OCI-LY1 (cell line): ENCODE measurements at regions not wholly inside any gene's neighbourhood (a gene's known extent, or its start where the extent isn't known, plus 50 kb on each side); places are given as distances from the start of the nearest gene placed in this dataset.

Experiments used
- H2AFZ ChIP-seq: fragments of 200-600 bp; sonication (generic), shearing (Covaris generic); 2 replicates; pipeline ENCODE4 v1.6.0; 2014; ENCODE audit warnings: antibody characterized with exemption, mild to moderate bottlenecking, low read length
- H3F3A ChIP-seq: fragments of 200-600 bp; sonication (generic), shearing (Covaris generic); 2 replicates; pipeline ENCODE4 v1.6.0; 2014; ENCODE audit warnings: mild to moderate bottlenecking, antibody characterized with exemption, low read length, moderate library complexity; ENCODE audit not compliant: insufficient read depth
- H3K27ac ChIP-seq: fragments of 200-600 bp; sonication (generic); 2 replicates; pipeline ENCODE4 v1.5.1; 2014; ENCODE audit warnings: low read length, mixed run types, mild to moderate bottlenecking, low read depth; ENCODE audit not compliant: poor library complexity, severe bottlenecking
- H3K27me3 ChIP-seq: fragments of 200-600 bp; sonication (generic); 2 replicates; pipeline ENCODE4 v1.6.0; 2014; ENCODE audit warnings: antibody characterized with exemption, mild to moderate bottlenecking, low read length, moderate library complexity; ENCODE audit not compliant: insufficient read depth
- H3K36me3 ChIP-seq: fragments of 200-600 bp; sonication (generic); 2 replicates; pipeline ENCODE4 v1.6.1; 2014; ENCODE audit warnings: mild to moderate bottlenecking, antibody characterized with exemption, low read length, moderate library complexity, mixed read lengths; ENCODE audit not compliant: insufficient read depth
- H3K4me1 ChIP-seq: fragments of 200-600 bp; sonication (generic); 2 replicates; pipeline ENCODE4 v1.5.1; 2014; ENCODE audit warnings: mild to moderate bottlenecking, low read length, moderate library complexity; ENCODE audit not compliant: insufficient read depth, severe bottlenecking
- H3K4me2 ChIP-seq: fragments of 200-600 bp; sonication (generic), shearing (Covaris generic); 2 replicates; pipeline ENCODE4 v1.6.1; 2014; ENCODE audit warnings: low read length
- H3K4me3 ChIP-seq: fragments of 200-600 bp; sonication (generic); 2 replicates; pipeline ENCODE4 v1.5.1; 2014; ENCODE audit warnings: low read length, low read depth, mild to moderate bottlenecking, mixed read lengths; ENCODE audit not compliant: poor library complexity, severe bottlenecking
- H3K79me2 ChIP-seq: fragments of 200-600 bp; shearing (Covaris generic); 2 replicates; pipeline ENCODE4 v1.6.1; 2016; ENCODE audit warnings: mixed run types, low read length, mixed read lengths; ENCODE audit not compliant: insufficient read depth
- H3K9ac ChIP-seq: fragments of 200-600 bp; sonication (generic), shearing (Covaris generic); 2 replicates; pipeline ENCODE4 v1.6.1; 2014; ENCODE audit warnings: mild to moderate bottlenecking, low read length, mixed read lengths
- H3K9me2 ChIP-seq: fragments of 200-600 bp; sonication (generic), shearing (Covaris generic); 2 replicates; pipeline ENCODE4 v1.6.1; 2014; ENCODE audit warnings: low read depth, mild to moderate bottlenecking, low read length, mixed read lengths
- H3K9me3 ChIP-seq: fragments of 200-600 bp; shearing (Covaris generic); 2 replicates; pipeline ENCODE4 v1.6.1; 2014; ENCODE audit warnings: low read length, mixed read lengths
- H4K20me1 ChIP-seq: fragments of 200-600 bp; sonication (generic), shearing (Covaris generic); 2 replicates; pipeline ENCODE4 v1.6.0; 2016; ENCODE audit warnings: mild to moderate bottlenecking, low read length; ENCODE audit not compliant: insufficient read depth
- EZH2 ChIP-seq: fragments of 200-600 bp; sonication (generic), shearing (Covaris generic); IDR thresholded peaks from 2 replicates; pipeline ENCODE4 v1.8.0; 2017; ENCODE audit warnings: borderline replicate concordance, mixed run types, mild to moderate bottlenecking, antibody characterized with exemption, low read length, moderate library complexity, mixed read lengths
- TF ChIP-seq, protein P1 (sequence below): fragments of 200-600 bp; sonication (generic), shearing (Covaris generic); IDR thresholded peaks from 2 replicates; pipeline ENCODE4 v1.5.1; 2017; ENCODE audit warnings: mild to moderate bottlenecking, antibody characterized with exemption, low read length, moderate library complexity, mixed read lengths

DNA sequence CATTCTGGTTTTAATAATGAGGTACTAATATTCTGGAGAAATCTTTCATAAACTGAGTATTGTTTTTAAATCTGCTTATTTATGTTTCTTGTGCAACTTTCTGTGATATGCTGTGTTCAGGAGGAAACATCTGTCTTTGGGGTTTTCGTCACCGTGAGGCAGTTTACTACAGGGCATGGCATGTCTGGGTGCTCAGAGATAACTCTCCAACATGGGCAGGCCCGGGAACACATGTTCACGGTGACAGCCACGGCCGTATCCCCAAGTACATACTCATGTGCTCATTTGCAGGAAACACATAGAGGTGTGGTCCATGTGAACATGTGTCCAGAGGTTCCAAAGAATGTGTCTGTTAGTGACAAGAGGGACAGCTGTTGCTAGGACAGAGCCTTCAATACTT, 62.1 kb upstream of the CNKSR3 start:
- no peaks in the 10 kb centered on the region for H4K20me1 ChIP-seq
- H3K36me3 ChIP-seq = no peaks in the 10 kb centered on the region
- H3K4me1 ChIP-seq = no peaks in the 10 kb centered on the region
- no peak overlapping the region for H3K4me3 ChIP-seq
- no peaks in the 10 kb centered on the region for H3K9me2 ChIP-seq
- no peak overlapping the region for H3K27ac ChIP-seq
- no peak overlapping the region for H3K4me2 ChIP-seq
- no peak overlapping the region for H3K9ac ChIP-seq
- no peaks in the 10 kb centered on the region for H3K79me2 ChIP-seq
- H3K9me3 ChIP-seq = no peaks in the 10 kb centered on the region
- H3F3A ChIP-seq = no peaks in the 10 kb centered on the region
- no peak overlapping the region for H2AFZ ChIP-seq
- no peak for TF ChIP-seq EZH2
- TF ChIP-seq, protein P1, sequence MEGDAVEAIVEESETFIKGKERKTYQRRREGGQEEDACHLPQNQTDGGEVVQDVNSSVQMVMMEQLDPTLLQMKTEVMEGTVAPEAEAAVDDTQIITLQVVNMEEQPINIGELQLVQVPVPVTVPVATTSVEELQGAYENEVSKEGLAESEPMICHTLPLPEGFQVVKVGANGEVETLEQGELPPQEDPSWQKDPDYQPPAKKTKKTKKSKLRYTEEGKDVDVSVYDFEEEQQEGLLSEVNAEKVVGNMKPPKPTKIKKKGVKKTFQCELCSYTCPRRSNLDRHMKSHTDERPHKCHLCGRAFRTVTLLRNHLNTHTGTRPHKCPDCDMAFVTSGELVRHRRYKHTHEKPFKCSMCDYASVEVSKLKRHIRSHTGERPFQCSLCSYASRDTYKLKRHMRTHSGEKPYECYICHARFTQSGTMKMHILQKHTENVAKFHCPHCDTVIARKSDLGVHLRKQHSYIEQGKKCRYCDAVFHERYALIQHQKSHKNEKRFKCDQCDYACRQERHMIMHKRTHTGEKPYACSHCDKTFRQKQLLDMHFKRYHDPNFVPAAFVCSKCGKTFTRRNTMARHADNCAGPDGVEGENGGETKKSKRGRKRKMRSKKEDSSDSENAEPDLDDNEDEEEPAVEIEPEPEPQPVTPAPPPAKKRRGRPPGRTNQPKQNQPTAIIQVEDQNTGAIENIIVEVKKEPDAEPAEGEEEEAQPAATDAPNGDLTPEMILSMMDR = no peak
- no peaks in the 10 kb centered on the region for H3K27me3 ChIP-seq

DNA sequence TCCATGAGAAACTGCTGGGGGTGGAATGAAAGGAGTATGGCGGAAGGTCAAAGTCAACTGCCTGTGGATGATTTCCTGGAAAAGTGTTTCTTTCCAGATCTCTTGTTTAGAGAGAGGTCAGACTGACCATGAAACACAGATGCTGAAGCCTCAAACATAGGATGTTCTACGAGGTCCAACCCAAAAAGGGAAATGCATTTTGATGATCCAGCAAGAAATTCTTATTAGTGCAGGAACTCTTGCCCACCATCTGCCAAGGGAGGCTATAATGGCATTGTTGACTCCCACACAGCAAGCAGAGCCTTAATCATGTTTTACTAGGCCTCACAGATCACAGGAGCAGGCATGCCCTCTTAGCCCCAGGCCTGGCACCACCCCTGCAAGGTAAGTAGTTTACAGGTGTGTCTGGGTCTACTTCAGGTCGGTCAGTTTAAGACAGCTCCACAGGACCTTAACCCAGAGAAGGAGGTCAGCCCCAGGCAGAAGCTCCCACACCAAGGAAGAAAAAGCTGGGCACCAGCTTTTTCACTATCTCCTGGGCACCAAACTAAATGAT, 67.6 kb upstream of the CNKSR3 start:
- H3K27me3 ChIP-seq = no peaks in the 10 kb centered on the region
- H3K27ac ChIP-seq = no peak overlapping the region
- no peak overlapping the region for H2AFZ ChIP-seq
- no peak overlapping the region for H3K4me2 ChIP-seq
- no peak overlapping the region for H3K9ac ChIP-seq
- no peak for TF ChIP-seq EZH2
- TF ChIP-seq, protein P1 = no peak
- no peaks in the 10 kb centered on the region for H3F3A ChIP-seq
- H3K4me3 ChIP-seq = no peak overlapping the region
- no peaks in the 10 kb centered on the region for H4K20me1 ChIP-seq
- no peaks in the 10 kb centered on the region for H3K79me2 ChIP-seq
- no peaks in the 10 kb centered on the region for H3K9me3 ChIP-seq
- no peaks in the 10 kb centered on the region for H3K36me3 ChIP-seq
- H3K9me2 ChIP-seq = no peaks in the 10 kb centered on the region
- no peaks in the 10 kb centered on the region for H3K4me1 ChIP-seq

DNA sequence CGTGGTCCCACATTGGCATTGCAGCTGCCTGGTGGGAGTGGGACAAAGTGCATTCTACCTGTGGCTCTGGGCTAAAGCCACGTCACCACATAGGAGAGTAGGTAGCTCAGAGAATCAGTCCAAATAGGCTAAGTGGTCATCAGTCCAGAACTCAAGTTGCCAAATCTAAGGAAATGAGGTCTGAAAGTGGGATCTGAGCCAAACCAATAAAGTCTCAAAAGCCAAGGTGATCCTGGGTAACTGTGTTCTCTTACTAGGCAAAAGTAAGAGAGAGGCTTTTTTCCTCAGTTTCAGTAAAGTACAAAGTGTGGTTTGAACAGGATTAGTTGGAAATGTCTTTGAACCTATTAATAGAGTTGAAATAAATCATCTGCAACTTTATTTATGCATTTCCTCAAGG, 68.6 kb upstream of the CNKSR3 start:
- Histone ChIP-seq H3K9ac (no peak overlapping the region), H3K9me2 (no peaks in the 10 kb centered on the region; the same call in 1 of the 2 replicates), H3K27ac (no peak overlapping the region), H3K4me3 (no peak overlapping the region), H3K79me2 (no peaks in the 10 kb centered on the region), H4K20me1 (no peaks in the 10 kb centered on the region), H3K4me2 (no peak overlapping the region), H3K4me1 (no peaks in the 10 kb centered on the region), H2AFZ (no peak overlapping the region), H3K36me3 (no peaks in the 10 kb centered on the region), H3K9me3 (no peaks in the 10 kb centered on the region), H3F3A (no peaks in the 10 kb centered on the region), H3K27me3 (no peaks in the 10 kb centered on the region)
- TF ChIP-seq EZH2 = no peak
- TF ChIP-seq, protein P1 = no peak
